HL-60 (cell line): ENCODE measurements at regions not wholly inside any gene's neighbourhood (a gene's known extent, or its start where the extent isn't known, plus 50 kb on each side); places are given as distances from the start of the nearest gene placed in this dataset.
"Not testable (repeated sequence)": the region's sequence is repeated elsewhere in the genome, so short reads cannot be mapped to it uniquely, and the experiment has no call there.

Experiments used
- DNase-seq, 2 experiments: peaks; one replicate each; pipeline ENCODE4 v3.0.0-alpha.2; 2010 to 2020; ENCODE audit warnings: low read depth in 1 of 2, low spot score in 1 of 2
- H3K27ac ChIP-seq: fragments of 250-450 bp; sonication (Bioruptor Pico); replicated peaks from 2 replicates; pipeline ENCODE4 v1.5.1; 2020; ENCODE audit warnings: mild to moderate bottlenecking, moderate library complexity
- H3K27me3 ChIP-seq: fragments of 250-450 bp; sonication (Bioruptor Pico); 2 replicates; pipeline ENCODE4 v1.5.1; 2021; ENCODE audit warnings: mild to moderate bottlenecking, moderate library complexity; ENCODE audit not compliant: insufficient read depth, poor library complexity, severe bottlenecking
- H3K4me3 ChIP-seq: replicated peaks from 2 replicates; pipeline ENCODE4 v1.5.1; 2011; ENCODE audit warnings: mild to moderate bottlenecking, control low read depth, low read length; ENCODE audit not compliant: insufficient read depth

- DNase-seq, H3K27ac ChIP-seq, H3K4me3 ChIP-seq, H3K27me3 ChIP-seq: not testable (repeated sequence)
These were observed 100.7 kb upstream of the TP53TG3D start for GRCh38 chr16:32152434-32152833.

DNA sequence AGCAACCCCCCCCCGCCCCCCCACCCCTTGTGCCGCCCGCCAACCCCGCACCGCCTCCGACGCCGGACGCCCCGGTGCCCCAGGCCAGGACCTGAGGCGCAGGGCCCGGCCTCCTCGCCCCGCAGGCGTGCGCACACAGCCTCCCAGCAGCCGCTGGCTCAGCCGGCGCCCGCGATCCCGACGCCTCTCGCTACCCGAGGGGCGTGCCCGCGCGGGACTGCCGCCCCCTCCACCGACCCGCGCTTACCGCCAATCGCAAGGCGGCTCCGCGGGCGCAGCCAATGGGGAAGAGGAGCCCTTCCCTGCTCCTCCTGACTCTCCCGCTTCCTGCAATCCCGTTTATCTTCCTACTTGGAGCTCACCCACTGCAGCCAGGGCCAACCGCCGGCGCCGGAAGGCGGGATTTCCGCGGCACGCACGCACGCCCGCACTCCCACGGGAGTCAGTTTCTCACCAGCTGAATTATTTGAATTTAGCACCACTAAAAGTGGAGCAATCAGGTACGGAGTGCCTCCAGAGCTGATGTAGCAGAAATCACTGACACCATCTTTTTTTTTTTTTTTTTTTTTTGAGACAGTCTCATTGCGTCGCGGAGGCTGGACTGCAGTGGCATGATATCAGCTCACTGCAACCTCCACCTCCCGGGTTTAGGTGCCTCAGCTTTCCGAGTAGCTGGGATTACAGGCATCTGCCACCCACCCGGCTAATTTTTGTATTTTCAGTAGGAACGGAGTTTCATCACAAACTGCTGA lies 65.0 kb upstream of the TP53TG3D start:
- H3K27ac ChIP-seq, H3K4me3 ChIP-seq, H3K27me3 ChIP-seq, DNase-seq: not testable (repeated sequence)

- DNase-seq, H3K4me3 ChIP-seq, H3K27me3 ChIP-seq, H3K27ac ChIP-seq: not testable (repeated sequence)
These were observed 50.5 kb upstream of the TP53TG3D start for GRCh38 chr16:32202585-32202984.
